ENCODE measurements at regions not wholly inside any gene's neighbourhood (a gene's known extent, or its start where the extent isn't known, plus 50 kb on each side); places are given as distances from the start of the nearest gene placed in this dataset.

GRCh38 chr6:108789475-108789874 lies 58.7 kb upstream of the ARMC2 start:
- DNase-seq (ENCODE audit: low read depth) = no peak
- H3K4me3 ChIP-seq (ENCODE audit: low read length) = no peak overlapping the region
- TF ChIP-seq CTCF (conservative IDR thresholded peaks at IDR 0.05; ENCODE audit: low read length) = no peak

- DNase-seq (ENCODE audit: low read depth) = no peak
- no peak for TF ChIP-seq CTCF (conservative IDR thresholded peaks at IDR 0.05; ENCODE audit: low read length)
- no peak overlapping the region for H3K4me3 ChIP-seq (ENCODE audit: low read length)
These were observed 56.5 kb upstream of the ARMC2 start for GRCh38 chr6:108791700-108792099.

DNA sequence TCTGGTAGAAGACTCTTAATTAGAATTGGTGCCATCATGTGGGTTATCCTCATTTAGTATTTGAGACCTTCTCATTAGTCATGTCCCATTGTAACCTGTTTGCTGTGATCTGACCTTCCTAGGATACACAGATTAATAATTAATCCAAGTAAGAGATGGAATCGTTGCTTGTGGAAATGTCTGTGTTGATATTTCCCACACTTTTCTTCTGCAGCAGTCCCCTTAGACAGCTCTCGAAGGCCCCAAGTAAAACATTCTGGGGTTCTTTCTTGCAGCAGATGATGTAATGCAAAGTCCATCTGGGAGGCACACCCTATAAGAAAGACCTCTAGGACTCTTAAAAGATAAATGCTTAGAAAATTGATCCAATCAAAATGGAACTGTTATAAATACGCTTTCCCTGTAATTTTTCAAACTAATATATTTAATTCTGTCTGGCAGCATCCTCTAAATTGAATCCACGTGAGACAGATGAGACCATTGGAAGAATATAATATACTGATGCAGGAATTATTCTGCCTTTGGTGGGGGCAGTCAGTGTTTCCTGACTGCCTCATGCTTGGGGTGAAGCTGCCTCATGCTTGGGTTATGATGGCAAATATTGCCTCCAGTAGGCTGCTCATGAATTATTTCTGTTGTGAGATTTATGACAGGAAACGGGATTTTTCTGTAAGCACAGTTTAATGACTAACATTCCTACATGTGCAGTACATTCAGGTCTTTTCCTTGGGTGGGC lies 54.5 kb upstream of the ARMC2 start:
- no peak for TF ChIP-seq CTCF (conservative IDR thresholded peaks at IDR 0.05; ENCODE audit: low read length)
- DNase-seq (ENCODE audit: low read depth) = no peak
- H3K4me3 ChIP-seq (ENCODE audit: low read length) = no peak overlapping the region

DNA sequence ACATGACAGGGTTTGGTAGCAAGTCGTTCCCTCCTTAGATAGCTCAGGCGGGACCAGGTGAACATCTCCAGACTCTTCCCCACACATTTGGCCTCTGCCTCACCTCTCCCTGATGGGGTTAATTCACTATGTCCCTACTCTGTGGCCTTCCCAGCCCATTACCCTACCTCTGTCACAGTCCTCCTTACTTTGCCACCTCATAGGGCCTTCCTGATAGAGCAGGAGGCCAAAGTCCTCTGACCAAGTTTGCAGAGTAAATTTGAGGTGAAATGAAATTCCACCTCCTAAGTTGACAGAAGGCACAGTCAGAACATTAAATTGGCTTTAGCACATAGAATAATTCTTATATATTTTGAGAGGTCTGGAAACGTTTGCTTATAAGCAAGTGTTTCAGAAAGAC lies 53.1 kb upstream of the ARMC2 start:
- no peak overlapping the region for H3K4me3 ChIP-seq (ENCODE audit: low read length)
- no peak for TF ChIP-seq CTCF (conservative IDR thresholded peaks at IDR 0.05; ENCODE audit: low read length)
- no peak for DNase-seq (ENCODE audit: low read depth)

DNA sequence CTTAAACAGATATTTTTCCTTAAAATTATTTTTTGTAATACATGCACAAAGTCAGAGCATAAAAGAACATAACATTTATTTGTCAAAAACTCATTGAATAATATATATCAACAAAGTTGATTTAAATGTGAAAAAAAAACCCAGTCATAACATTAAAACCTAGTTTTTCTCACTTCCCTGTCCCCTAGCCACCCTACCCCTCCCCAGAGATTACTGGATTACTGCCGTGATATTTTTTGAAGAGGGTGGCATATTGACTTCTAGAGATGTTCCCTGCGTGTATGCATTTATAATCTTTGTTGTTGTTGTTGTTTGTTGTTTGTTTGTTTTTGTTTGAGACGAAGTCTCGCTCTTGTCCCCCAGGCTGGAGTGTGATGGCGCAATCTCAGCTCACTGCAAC lies 52.4 kb upstream of the ARMC2 start:
- H3K4me3 ChIP-seq (ENCODE audit: low read length) = no peak overlapping the region
- no peak for DNase-seq (ENCODE audit: low read depth)
- no peak for TF ChIP-seq CTCF (conservative IDR thresholded peaks at IDR 0.05; ENCODE audit: low read length)

DNA sequence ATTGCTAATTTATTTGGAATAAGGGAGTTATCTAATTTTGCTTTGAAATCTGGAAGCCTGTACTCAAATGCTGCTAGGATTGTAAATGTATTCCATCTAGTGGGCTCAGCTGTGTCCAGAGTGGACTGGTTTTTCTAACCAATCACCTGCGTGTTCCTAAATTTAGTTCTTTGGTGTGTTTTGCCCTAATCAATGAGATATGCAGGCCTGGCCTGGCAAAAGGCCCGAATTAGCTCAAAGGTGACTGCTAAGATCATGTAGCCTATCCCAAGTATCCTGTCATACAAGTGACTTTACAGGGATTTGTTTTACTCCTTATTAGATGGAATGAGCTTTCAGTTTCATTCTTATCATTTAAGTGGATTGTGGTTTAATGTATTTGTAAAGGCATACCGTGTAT lies 51.3 kb upstream of the ARMC2 start:
- no peak overlapping the region for H3K4me3 ChIP-seq (ENCODE audit: low read length)
- no peak for DNase-seq (ENCODE audit: low read depth)
- no peak for TF ChIP-seq CTCF (conservative IDR thresholded peaks at IDR 0.05; ENCODE audit: low read length)

DNA sequence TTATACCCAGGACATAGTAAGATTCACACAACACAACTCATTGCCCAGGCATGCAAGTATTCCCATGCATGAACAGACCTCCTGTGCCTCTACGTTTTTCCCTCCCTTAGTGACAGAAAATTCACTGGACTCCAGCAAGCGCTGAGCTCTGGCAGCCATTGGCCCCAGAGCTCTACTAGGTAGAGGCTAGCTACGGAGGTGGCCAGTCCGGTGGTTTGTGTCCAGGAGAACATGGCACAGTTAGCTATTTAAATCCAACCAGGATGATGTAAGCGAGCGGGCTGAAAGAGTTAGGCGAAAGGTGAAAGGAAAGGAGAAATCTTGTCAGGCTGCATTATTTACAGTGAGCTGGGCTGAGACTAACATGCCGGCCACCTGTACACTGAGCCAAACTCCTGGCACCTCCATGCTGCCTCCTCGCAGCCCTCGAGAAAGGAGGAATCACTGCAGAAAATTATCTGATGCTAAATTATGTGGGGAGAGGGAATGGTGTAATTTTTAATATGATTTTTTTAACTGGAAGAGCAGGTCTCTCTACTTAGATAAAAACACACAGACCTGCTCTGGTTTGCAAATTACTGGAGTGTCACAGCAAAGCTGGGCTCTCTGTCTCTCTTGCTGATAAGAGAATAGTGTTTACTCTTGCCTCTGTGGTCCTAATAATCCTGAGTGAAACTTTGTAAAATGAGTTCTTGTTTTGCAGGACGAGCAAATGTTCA lies 50.1 kb upstream of the ARMC2 start:
- H3K4me3 ChIP-seq (ENCODE audit: low read length) = no peak overlapping the region
- DNase-seq (ENCODE audit: low read depth) = no peak

More for the DNA sequence above, 50.1 kb upstream of the ARMC2 start:
- no peak for TF ChIP-seq CTCF (conservative IDR thresholded peaks at IDR 0.05; ENCODE audit: low read length)

Data from AG10803 (cell line).